Islet precursor cell (in vitro differentiated cells): ENCODE measurements at regions not wholly inside any gene's neighbourhood (a gene's known extent, or its start where the extent isn't known, plus 50 kb on each side); places are given as distances from the start of the nearest gene placed in this dataset.

Experiments
- DNase-seq: peaks from one replicate; pipeline ENCODE4 v3.0.0-alpha.2; 2018

- no peak for DNase-seq
Measured at GRCh38 chr1:79295967-79296366, 289.4 kb upstream of the ADGRL4 start.

- no peak for DNase-seq
Measured at GRCh38 chr1:79293611-79294010, 287.1 kb upstream of the ADGRL4 start.

GRCh38 chr1:79290927-79291474, 284.5 kb upstream of the ADGRL4 start:
- DNase-seq = no peak

- no peak for DNase-seq
Measured at GRCh38 chr1:79287982-79288381, 281.5 kb upstream of the ADGRL4 start.

- no peak for DNase-seq
Measured at GRCh38 chr1:79285667-79286066, 279.1 kb upstream of the ADGRL4 start.

GRCh38 chr1:79283451-79283850, 276.9 kb upstream of the ADGRL4 start:
- no peak for DNase-seq

- DNase-seq = no peak
Measured at GRCh38 chr1:79281442-79281841, 274.9 kb upstream of the ADGRL4 start.

GRCh38 chr1:79271759-79272158, 265.2 kb upstream of the ADGRL4 start:
- no peak for DNase-seq

- DNase-seq = no peak
Measured at GRCh38 chr1:79264975-79265818, 258.7 kb upstream of the ADGRL4 start.

- no peak for DNase-seq
Measured at GRCh38 chr1:79264285-79264684, 257.8 kb upstream of the ADGRL4 start.

- no peak for DNase-seq
Measured at GRCh38 chr1:79262745-79263258, 256.3 kb upstream of the ADGRL4 start.

GRCh38 chr1:79259390-79260336, 253.1 kb upstream of the ADGRL4 start:
- no peak for DNase-seq

GRCh38 chr1:79255421-79255820, 248.9 kb upstream of the ADGRL4 start:
- DNase-seq = no peak

- no peak for DNase-seq
Measured at GRCh38 chr1:79252598-79252997, 246.1 kb upstream of the ADGRL4 start.

- DNase-seq = no peak
Measured at GRCh38 chr1:79239840-79240239, 233.3 kb upstream of the ADGRL4 start.

- no peak for DNase-seq
Measured at GRCh38 chr1:79235301-79236002, 228.9 kb upstream of the ADGRL4 start.

- DNase-seq = no peak
Measured at GRCh38 chr1:79232818-79233217, 226.3 kb upstream of the ADGRL4 start.

GRCh38 chr1:79230751-79231150, 224.2 kb upstream of the ADGRL4 start:
- peak; percentile 70 for DNase-seq

- DNase-seq = no peak
Measured at GRCh38 chr1:79226963-79227362, 220.4 kb upstream of the ADGRL4 start.

- no peak for DNase-seq
Measured at GRCh38 chr1:79224537-79224936, 218.0 kb upstream of the ADGRL4 start.

GRCh38 chr1:79220509-79220908, 214.0 kb upstream of the ADGRL4 start:
- DNase-seq = no peak

GRCh38 chr1:79215311-79215710, 208.8 kb upstream of the ADGRL4 start:
- no peak for DNase-seq

- no peak for DNase-seq
Measured at GRCh38 chr1:79207786-79208185, 201.3 kb upstream of the ADGRL4 start.
